Natural killer cell (primary cell): ENCODE measurements at regions not wholly inside any gene's neighbourhood (a gene's known extent, or its start where the extent isn't known, plus 50 kb on each side); places are given as distances from the start of the nearest gene placed in this dataset.

Source experiments
- ATAC-seq, 3 donors: fragments of 150-1000 bp in 2 of 3; fragments of 200-7000 bp in 1 of 3; cut with Tn5 transposase; 1 replicate in 1 of 3; 2 replicates in 2 of 3; pipeline ENCODE4 v1.10.0; 2021; ENCODE audit warnings: mild to moderate bottlenecking in 2 of 3, moderate library complexity in 2 of 3
- DNase-seq, 2 donors: peaks; one replicate each; pipeline versions ENCODE4 v3.0.0 to v3.0.0-alpha.2; 2013 to 2021; ENCODE audit warnings: mixed read lengths in 1 of 2
- H3K27ac ChIP-seq: one replicate; pipeline ENCODE4 v1.5.1; 2013; ENCODE audit warnings: mild to moderate bottlenecking, low read length
- H3K27me3 ChIP-seq: one replicate; pipeline ENCODE4 v1.6.1; 2013; ENCODE audit warnings: low read length; ENCODE audit not compliant: control insufficient read depth, insufficient read depth
- H3K36me3 ChIP-seq: one replicate; pipeline ENCODE4 v1.6.1; 2013; ENCODE audit warnings: low read length; ENCODE audit not compliant: control insufficient read depth, insufficient read depth
- H3K4me1 ChIP-seq: one replicate; pipeline ENCODE4 v1.6.1; 2013; ENCODE audit warnings: low read length; ENCODE audit not compliant: control insufficient read depth, insufficient read depth
- H3K4me3 ChIP-seq: one replicate; pipeline ENCODE4 v1.5.1; 2013; ENCODE audit warnings: low read length
- H3K9me3 ChIP-seq: one replicate; pipeline ENCODE4 v1.6.1; 2013; ENCODE audit warnings: low read length; ENCODE audit not compliant: control insufficient read depth, insufficient read depth
- H3K27ac Mint-ChIP-seq, 2 donors: one replicate each; pipeline ENCODE4 v1.8.0; 2022; ENCODE audit warnings: mild to moderate bottlenecking in 2 of 2, mixed read lengths in 2 of 2, moderate library complexity in 1 of 2
- H3K27me3 Mint-ChIP-seq, 2 donors: one replicate each; pipeline ENCODE4 v1.8.0; 2022; ENCODE audit warnings: low read depth in 2 of 2, mixed read lengths in 2 of 2
- H3K36me3 Mint-ChIP-seq: one replicate; pipeline ENCODE4 v1.8.0; 2022; ENCODE audit warnings: mixed read lengths
- H3K4me1 Mint-ChIP-seq, 2 donors: one replicate each; pipeline ENCODE4 v1.8.0; 2022; ENCODE audit warnings: mixed read lengths in 2 of 2
- H3K4me3 Mint-ChIP-seq: one replicate; pipeline ENCODE4 v1.8.0; 2022; ENCODE audit warnings: mild to moderate bottlenecking, moderate library complexity, mixed read lengths
- H3K9me3 Mint-ChIP-seq, 2 donors: one replicate each; pipeline ENCODE4 v1.8.0; 2022; ENCODE audit warnings: mixed read lengths in 2 of 2
- WGBS: methylation state at CpG from one replicate; pipeline ENCODE4 v1.1.7; 2013; ENCODE audit warnings: missing lambda C conversion rate; ENCODE audit not compliant: insufficient coverage; 5-methylcytosine and 5-hydroxymethylcytosine counted together
- intact Hi-C: fragments of 100-400 bp; cut with micrococcal nuclease; formaldehyde crosslinking; loops from one replicate; pipeline ENCODE4 v1.14.2; 2022
- TF ChIP-seq, protein P1 (sequence below): fragments of 200-600 bp; IDR thresholded peaks from one replicate; pipeline ENCODE4 v1.8.0; 2022; ENCODE audit warnings: antibody characterized with exemption

DNA sequence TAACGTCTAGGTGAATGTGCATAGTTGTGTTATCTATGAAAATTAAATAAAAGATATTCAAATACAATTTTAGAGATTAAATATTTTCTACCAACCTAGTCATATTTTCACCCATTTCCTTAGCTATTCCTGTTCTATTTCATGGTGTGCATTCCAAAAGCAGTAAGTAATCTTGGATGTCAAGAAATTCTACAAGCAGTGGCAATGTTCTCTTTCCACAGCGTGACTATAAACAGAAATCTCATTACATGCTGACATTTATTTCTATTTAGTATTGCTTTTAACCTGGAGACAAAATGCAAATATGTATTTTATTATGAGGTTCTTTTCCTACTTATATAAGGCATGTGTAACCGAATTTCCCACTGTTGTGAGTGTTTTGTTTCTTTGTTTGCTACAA is 510.0 kb downstream of the ACTL7B start:
- Histone ChIP-seq H3K27me3 (no peaks in the 10 kb centered on the region), H3K4me3 (no peak overlapping the region), H3K9me3 (no peaks in the 10 kb centered on the region), H3K4me1 (no peaks in the 10 kb centered on the region), H3K36me3 (no peaks in the 10 kb centered on the region), H3K27ac (no peak overlapping the region)
- intact Hi-C loops: no loop called here
- no peak for DNase-seq
- H3K4me1 Mint-ChIP-seq: no peaks in the 10 kb centered on the region
- no peaks in the 10 kb centered on the region for H3K27me3 Mint-ChIP-seq
- no CpG with 5 or more reads among the region's 3 CpGs for WGBS
- TF ChIP-seq, protein P1, sequence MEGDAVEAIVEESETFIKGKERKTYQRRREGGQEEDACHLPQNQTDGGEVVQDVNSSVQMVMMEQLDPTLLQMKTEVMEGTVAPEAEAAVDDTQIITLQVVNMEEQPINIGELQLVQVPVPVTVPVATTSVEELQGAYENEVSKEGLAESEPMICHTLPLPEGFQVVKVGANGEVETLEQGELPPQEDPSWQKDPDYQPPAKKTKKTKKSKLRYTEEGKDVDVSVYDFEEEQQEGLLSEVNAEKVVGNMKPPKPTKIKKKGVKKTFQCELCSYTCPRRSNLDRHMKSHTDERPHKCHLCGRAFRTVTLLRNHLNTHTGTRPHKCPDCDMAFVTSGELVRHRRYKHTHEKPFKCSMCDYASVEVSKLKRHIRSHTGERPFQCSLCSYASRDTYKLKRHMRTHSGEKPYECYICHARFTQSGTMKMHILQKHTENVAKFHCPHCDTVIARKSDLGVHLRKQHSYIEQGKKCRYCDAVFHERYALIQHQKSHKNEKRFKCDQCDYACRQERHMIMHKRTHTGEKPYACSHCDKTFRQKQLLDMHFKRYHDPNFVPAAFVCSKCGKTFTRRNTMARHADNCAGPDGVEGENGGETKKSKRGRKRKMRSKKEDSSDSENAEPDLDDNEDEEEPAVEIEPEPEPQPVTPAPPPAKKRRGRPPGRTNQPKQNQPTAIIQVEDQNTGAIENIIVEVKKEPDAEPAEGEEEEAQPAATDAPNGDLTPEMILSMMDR: no peak
- H3K9me3 Mint-ChIP-seq: peaks cover 2% of the 10 kb centered on the region in 2 donors
- H3K27ac Mint-ChIP-seq: no peak overlapping the region
- ATAC-seq: no peak
- no peaks in the 10 kb centered on the region for H3K36me3 Mint-ChIP-seq
- no peak overlapping the region for H3K4me3 Mint-ChIP-seq

DNA sequence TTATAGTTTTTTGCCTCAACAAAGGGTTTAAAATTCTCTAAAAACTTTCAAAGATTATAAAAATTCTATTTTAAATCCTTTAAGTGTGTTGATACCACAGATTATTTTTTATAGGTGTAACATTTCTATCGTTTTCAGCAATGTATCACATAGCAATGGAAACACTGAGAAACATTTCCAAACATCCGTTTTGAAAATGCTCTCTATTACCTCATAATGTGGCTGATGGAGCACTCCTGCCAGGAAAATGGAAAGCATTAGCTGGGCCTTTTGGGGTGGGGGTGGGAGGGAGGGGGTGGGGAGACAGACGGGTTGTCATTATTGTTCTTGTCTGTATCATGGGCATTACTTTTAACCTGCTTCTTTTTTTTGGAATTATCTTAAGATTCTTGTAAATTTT is 516.5 kb downstream of the ACTL7B start:
- H3K27me3 ChIP-seq: no peaks in the 10 kb centered on the region
- Mint-ChIP-seq H3K9me3 (peaks cover 0 to 2% of the 10 kb centered on the region in 2 donors), H3K36me3 (no peaks in the 10 kb centered on the region), H3K4me3 (no peak overlapping the region), H3K4me1 (no peaks in the 10 kb centered on the region), H3K27ac (no peak overlapping the region), H3K27me3 (no peaks in the 10 kb centered on the region)
- H3K27ac ChIP-seq: no peak overlapping the region
- intact Hi-C loops: no loop called here
- H3K9me3 ChIP-seq: no peaks in the 10 kb centered on the region
- no peak for ATAC-seq
- no peak for DNase-seq
- no peak overlapping the region for H3K4me3 ChIP-seq
- H3K36me3 ChIP-seq: no peaks in the 10 kb centered on the region
- no peaks in the 10 kb centered on the region for H3K4me1 ChIP-seq
- TF ChIP-seq, protein P1: no peak
- 100% methylated on average over 1 of the region's 3 CpGs for WGBS

- no peak overlapping the region for H3K27ac Mint-ChIP-seq
- peaks cover 0 to 2% of the 10 kb centered on the region in 2 donors for H3K9me3 Mint-ChIP-seq
- Histone ChIP-seq H3K4me3 (no peak overlapping the region), H3K36me3 (no peaks in the 10 kb centered on the region), H3K27ac (no peak overlapping the region), H3K27me3 (no peaks in the 10 kb centered on the region), H3K4me1 (no peaks in the 10 kb centered on the region), H3K9me3 (no peaks in the 10 kb centered on the region)
- no peaks in the 10 kb centered on the region for H3K4me1 Mint-ChIP-seq
- intact Hi-C loops: no loop called here
- no CpG with 5 or more reads among the region's 2 CpGs for WGBS
- H3K27me3 Mint-ChIP-seq: no peaks in the 10 kb centered on the region
- H3K36me3 Mint-ChIP-seq: no peaks in the 10 kb centered on the region
- no peak overlapping the region for H3K4me3 Mint-ChIP-seq
- TF ChIP-seq, protein P1: no peak
- DNase-seq (no peak), ATAC-seq (no peak)
These were observed 519.2 kb downstream of the ACTL7B start for GRCh38 chr9:108336575-108336974.

- Histone ChIP-seq H3K9me3 (no peaks in the 10 kb centered on the region), H3K27ac (no peak overlapping the region), H3K4me3 (no peak overlapping the region), H3K36me3 (no peaks in the 10 kb centered on the region), H3K27me3 (no peaks in the 10 kb centered on the region), H3K4me1 (no peaks in the 10 kb centered on the region)
- H3K27ac Mint-ChIP-seq: no peak overlapping the region
- ATAC-seq: no peak
- 94% methylated on average over 1 of the region's 1 CpG for WGBS
- DNase-seq: no peak
- H3K27me3 Mint-ChIP-seq: no peaks in the 10 kb centered on the region
- intact Hi-C loops: no loop called here
- peaks cover 6 to 10% of the 10 kb centered on the region in 2 donors for H3K9me3 Mint-ChIP-seq
- H3K4me3 Mint-ChIP-seq: no peak overlapping the region
- H3K36me3 Mint-ChIP-seq: no peaks in the 10 kb centered on the region
- no peaks in the 10 kb centered on the region for H3K4me1 Mint-ChIP-seq
- TF ChIP-seq, protein P1: no peak
These were observed 522.2 kb downstream of the ACTL7B start for GRCh38 chr9:108333530-108333983.
